ENCODE measurements at regions not wholly inside any gene's neighbourhood (a gene's known extent, or its start where the extent isn't known, plus 50 kb on each side); places are given as distances from the start of the nearest gene placed in this dataset.

DNA sequence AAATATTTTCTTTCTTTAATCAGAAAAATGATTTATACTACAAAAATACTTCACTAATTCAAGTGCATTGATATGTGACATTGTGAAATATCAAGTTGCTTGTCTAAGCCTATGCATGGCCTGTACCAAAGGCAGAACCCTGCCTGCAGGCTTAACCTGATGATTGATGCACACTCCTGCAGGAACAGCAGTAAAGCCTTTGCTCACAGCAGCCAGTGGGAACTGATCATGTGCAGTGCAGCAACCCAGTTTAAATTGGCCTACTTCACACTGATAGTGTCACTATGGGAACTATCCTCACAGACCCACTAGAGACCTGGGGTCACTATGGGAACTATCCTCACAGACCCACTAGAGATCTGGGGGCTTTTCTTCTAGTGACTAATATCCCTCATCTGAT, 603.8 kb downstream of the RAPGEF2 start:
- TF ChIP-seq, protein P1, sequence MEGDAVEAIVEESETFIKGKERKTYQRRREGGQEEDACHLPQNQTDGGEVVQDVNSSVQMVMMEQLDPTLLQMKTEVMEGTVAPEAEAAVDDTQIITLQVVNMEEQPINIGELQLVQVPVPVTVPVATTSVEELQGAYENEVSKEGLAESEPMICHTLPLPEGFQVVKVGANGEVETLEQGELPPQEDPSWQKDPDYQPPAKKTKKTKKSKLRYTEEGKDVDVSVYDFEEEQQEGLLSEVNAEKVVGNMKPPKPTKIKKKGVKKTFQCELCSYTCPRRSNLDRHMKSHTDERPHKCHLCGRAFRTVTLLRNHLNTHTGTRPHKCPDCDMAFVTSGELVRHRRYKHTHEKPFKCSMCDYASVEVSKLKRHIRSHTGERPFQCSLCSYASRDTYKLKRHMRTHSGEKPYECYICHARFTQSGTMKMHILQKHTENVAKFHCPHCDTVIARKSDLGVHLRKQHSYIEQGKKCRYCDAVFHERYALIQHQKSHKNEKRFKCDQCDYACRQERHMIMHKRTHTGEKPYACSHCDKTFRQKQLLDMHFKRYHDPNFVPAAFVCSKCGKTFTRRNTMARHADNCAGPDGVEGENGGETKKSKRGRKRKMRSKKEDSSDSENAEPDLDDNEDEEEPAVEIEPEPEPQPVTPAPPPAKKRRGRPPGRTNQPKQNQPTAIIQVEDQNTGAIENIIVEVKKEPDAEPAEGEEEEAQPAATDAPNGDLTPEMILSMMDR (IDR thresholded peaks at IDR 0.05): no peak
- TF ChIP-seq EP300 (IDR thresholded peaks at IDR 0.05) (no peak), POLR2A (IDR thresholded peaks at IDR 0.05) (no peak)

All from gastroesophageal sphincter (tissue), 3 donors.